ENCODE measurements at regions not wholly inside any gene's neighbourhood (a gene's known extent, or its start where the extent isn't known, plus 50 kb on each side); places are given as distances from the start of the nearest gene placed in this dataset.

- TF ChIP-seq, protein P1, sequence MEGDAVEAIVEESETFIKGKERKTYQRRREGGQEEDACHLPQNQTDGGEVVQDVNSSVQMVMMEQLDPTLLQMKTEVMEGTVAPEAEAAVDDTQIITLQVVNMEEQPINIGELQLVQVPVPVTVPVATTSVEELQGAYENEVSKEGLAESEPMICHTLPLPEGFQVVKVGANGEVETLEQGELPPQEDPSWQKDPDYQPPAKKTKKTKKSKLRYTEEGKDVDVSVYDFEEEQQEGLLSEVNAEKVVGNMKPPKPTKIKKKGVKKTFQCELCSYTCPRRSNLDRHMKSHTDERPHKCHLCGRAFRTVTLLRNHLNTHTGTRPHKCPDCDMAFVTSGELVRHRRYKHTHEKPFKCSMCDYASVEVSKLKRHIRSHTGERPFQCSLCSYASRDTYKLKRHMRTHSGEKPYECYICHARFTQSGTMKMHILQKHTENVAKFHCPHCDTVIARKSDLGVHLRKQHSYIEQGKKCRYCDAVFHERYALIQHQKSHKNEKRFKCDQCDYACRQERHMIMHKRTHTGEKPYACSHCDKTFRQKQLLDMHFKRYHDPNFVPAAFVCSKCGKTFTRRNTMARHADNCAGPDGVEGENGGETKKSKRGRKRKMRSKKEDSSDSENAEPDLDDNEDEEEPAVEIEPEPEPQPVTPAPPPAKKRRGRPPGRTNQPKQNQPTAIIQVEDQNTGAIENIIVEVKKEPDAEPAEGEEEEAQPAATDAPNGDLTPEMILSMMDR (conservative IDR thresholded peaks at IDR 0.05; ENCODE audit: low read depth, low read length): no peak
- TF ChIP-seq EZH2 (IDR thresholded peaks at IDR 0.05; ENCODE audit: low read length, unreplicated experiment) (no peak), EZH2phosphoT487 (IDR thresholded peaks at IDR 0.05; ENCODE audit: borderline replicate concordance, low read length) (no peak)
These were observed 116.6 kb upstream of the FAR2 start for GRCh38 chr12:29032446-29032845.

Data from PC-3 (cell line).